PFSK-1 (cell line): ENCODE measurements at regions not wholly inside any gene's neighbourhood (a gene's known extent, or its start where the extent isn't known, plus 50 kb on each side); places are given as distances from the start of the nearest gene placed in this dataset.

Source experiments
- FOXP2 ChIP-seq: optimal IDR thresholded peaks from 2 replicates; pipeline ENCODE3; 2011; ENCODE audit warnings: borderline replicate concordance, control low read depth, inconsistent platforms; ENCODE audit not compliant: insufficient read depth; ENCODE audit errors: extremely low read length, extremely low read depth
- POLR2AphosphoS5 ChIP-seq: IDR thresholded peaks from 2 replicates; pipeline ENCODE4 v1.6.1; 2012; ENCODE audit warnings: low read depth, mild to moderate bottlenecking, control low read depth, low read length, moderate library complexity
- REST ChIP-seq, 2 experiments: IDR thresholded peaks; 2 replicates each; pipeline versions ENCODE4 v1.6.1 to v1.8.0; 2011 to 2012; ENCODE audit warnings: low read depth in 2 of 2, low read length in 2 of 2, control low read depth in 1 of 2, inconsistent platforms in 1 of 2, mild to moderate bottlenecking in 1 of 2, moderate library complexity in 1 of 2; ENCODE audit not compliant: insufficient read depth in 1 of 2
- SIN3A ChIP-seq: IDR thresholded peaks from 2 replicates; pipeline ENCODE4 v1.6.1; 2012; ENCODE audit warnings: mild to moderate bottlenecking, low read length, moderate library complexity, borderline replicate concordance; ENCODE audit not compliant: insufficient read depth
- TAF1 ChIP-seq: IDR thresholded peaks from 2 replicates; pipeline ENCODE4 v1.6.1; 2012; ENCODE audit warnings: low read length, control low read depth, borderline replicate concordance; ENCODE audit not compliant: insufficient read depth

GRCh38 chr1:232144696-232145230, 485.2 kb downstream of the SIPA1L2 start:
- TF ChIP-seq FOXP2 (no peak), POLR2AphosphoS5 (no peak), TAF1 (no peak), REST (IDR thresholded peaks at IDR 0.05; ENCODE audit: insufficient read depth in 1 of 2, low read depth in 2 of 2, low read length in 2 of 2) (no peak), SIN3A (no peak)

- TF ChIP-seq FOXP2 = no peak
- TF ChIP-seq REST (IDR thresholded peaks at IDR 0.05; ENCODE audit: insufficient read depth in 1 of 2, low read depth in 2 of 2, low read length in 2 of 2) = no peak
These were observed 486.5 kb downstream of the SIPA1L2 start for GRCh38 chr1:232143315-232143886.

- no peak for TF ChIP-seq SIN3A
- no peak for TF ChIP-seq TAF1
- no peak for TF ChIP-seq REST (IDR thresholded peaks at IDR 0.05; ENCODE audit: insufficient read depth in 1 of 2, low read depth in 2 of 2, low read length in 2 of 2)
- TF ChIP-seq POLR2AphosphoS5 = no peak
- no peak for TF ChIP-seq FOXP2
These were observed 487.3 kb downstream of the SIPA1L2 start for GRCh38 chr1:232142403-232143314.

GRCh38 chr1:232140419-232141166, 489.3 kb downstream of the SIPA1L2 start:
- no peak for TF ChIP-seq SIN3A
- TF ChIP-seq TAF1 = no peak
- TF ChIP-seq REST (IDR thresholded peaks at IDR 0.05; ENCODE audit: insufficient read depth in 1 of 2, low read depth in 2 of 2, low read length in 2 of 2) = no peak
- no peak for TF ChIP-seq FOXP2
- no peak for TF ChIP-seq POLR2AphosphoS5
